B cell (primary cell): ENCODE measurements at regions not wholly inside any gene's neighbourhood (a gene's known extent, or its start where the extent isn't known, plus 50 kb on each side); places are given as distances from the start of the nearest gene placed in this dataset.

Source experiments
- ATAC-seq: fragments of 200-7000 bp; cut with Tn5 transposase; one replicate; pipeline ENCODE4 v1.10.0; 2021; ENCODE audit warnings: low read depth, mild to moderate bottlenecking, moderate number of reproducible peaks, moderate library complexity
- CTCF ChIA-PET: fragments of 350-600 bp; sonication (Branson Sonifier 250); formaldehyde crosslinking; loops from one replicate; lab custom pipeline; 2021; ENCODE audit warnings: antibody characterized with exemption, inconsistent platforms; lab: Charles Lee
- POLR2A ChIA-PET: fragments of 350-600 bp; sonication (Branson Sonifier 250); formaldehyde crosslinking; loops from one replicate; lab custom pipeline; 2021; ENCODE audit warnings: antibody characterized with exemption; lab: Charles Lee
- DNase-seq: peaks from one replicate; pipeline ENCODE4 v3.0.0; 2013
- H2AFZ ChIP-seq: 2 replicates; pipeline ENCODE4 v1.6.1; 2012; ENCODE audit warnings: mild to moderate bottlenecking, low read depth, low read length; ENCODE audit not compliant: insufficient read depth, poor library complexity, severe bottlenecking
- H3K27ac ChIP-seq, 2 donors: 1 replicate in 1 of 2; 2 replicates in 1 of 2; pipeline ENCODE4 v1.5.1; 2012 to 2013; ENCODE audit warnings: low read length in 2 of 2, mild to moderate bottlenecking in 2 of 2, moderate library complexity in 1 of 2
- H3K27me3 ChIP-seq, 4 experiments: fragments of 200-600 bp in 1 of 4; sonication (generic) in 1 of 4; replicated peaks in 1 of 4; 1 replicate in 2 of 4; 2 replicates in 2 of 4; pipeline versions ENCODE4 v1.6.1 to v1.7.0; 2013 to 2016; ENCODE audit warnings: low read length in 3 of 4, mild to moderate bottlenecking in 2 of 4, mixed read lengths in 1 of 4, moderate library complexity in 1 of 4; ENCODE audit not compliant: insufficient read depth in 4 of 4, control insufficient read depth in 3 of 4; ENCODE audit errors: control extremely low read depth in 1 of 4
- H3K36me3 ChIP-seq, 2 experiments: replicated peaks in 1 of 2; 1 replicate in 1 of 2; 2 replicates in 1 of 2; pipeline versions ENCODE4 v1.6.1 to v1.7.1; 2013; ENCODE audit warnings: low read length in 1 of 2; ENCODE audit not compliant: insufficient read depth in 2 of 2, control insufficient read depth in 1 of 2; ENCODE audit errors: control extremely low read depth in 1 of 2, extremely low read depth in 1 of 2
- H3K4me1 ChIP-seq, 2 donors: fragments of 200-600 bp in 1 of 2; sonication (generic) in 1 of 2; 1 replicate in 1 of 2; 2 replicates in 1 of 2; pipeline versions ENCODE4 v1.5.1 to v1.6.1; 2013 to 2017; ENCODE audit warnings: low read length in 2 of 2; ENCODE audit not compliant: control insufficient read depth in 2 of 2, insufficient read depth in 2 of 2
- H3K4me2 ChIP-seq: replicated peaks from 2 replicates; pipeline ENCODE3; 2012; ENCODE audit warnings: mild to moderate bottlenecking, low read depth, low read length; ENCODE audit not compliant: poor library complexity, severe bottlenecking
- H3K4me3 ChIP-seq, 5 experiments: fragments of 200-600 bp in 1 of 5; sonication (generic) in 1 of 5; 1 replicate in 3 of 5; 2 replicates in 2 of 5; pipeline versions ENCODE4 v1.5.1 to v1.7.0; 2011 to 2016; ENCODE audit warnings: low read length in 4 of 5, mild to moderate bottlenecking in 4 of 5, low read depth in 2 of 5, control low read depth in 1 of 5, moderate library complexity in 1 of 5; ENCODE audit not compliant: insufficient read depth in 1 of 5; ENCODE audit errors: control extremely low read depth in 1 of 5, extremely low read depth in 1 of 5
- H3K79me2 ChIP-seq: fragments of 200-600 bp; sonication (generic); one replicate; pipeline ENCODE4 v1.6.0; 2016; ENCODE audit warnings: low read length; ENCODE audit not compliant: control insufficient read depth, insufficient read depth
- H3K9ac ChIP-seq: fragments of 200-600 bp; sonication (generic); 2 replicates; pipeline ENCODE4 v1.6.1; 2017; ENCODE audit warnings: mild to moderate bottlenecking, low read length, moderate library complexity
- H3K9me3 ChIP-seq, 3 donors: one replicate each; pipeline versions ENCODE4 v1.6.1 to v1.7.1; 2013; ENCODE audit warnings: low read length in 2 of 3; ENCODE audit not compliant: control insufficient read depth in 2 of 3, insufficient read depth in 1 of 3; ENCODE audit errors: control extremely low read depth in 1 of 3
- H4K20me1 ChIP-seq: 2 replicates; pipeline ENCODE4 v1.6.0; 2012; ENCODE audit warnings: mild to moderate bottlenecking, low read length; ENCODE audit not compliant: insufficient read depth, control insufficient read depth, poor library complexity, severe bottlenecking
- H3K27ac Mint-ChIP-seq: one replicate; pipeline ENCODE4 v1.8.0; 2021; ENCODE audit warnings: mixed read lengths
- H3K27me3 Mint-ChIP-seq: one replicate; pipeline ENCODE4 v1.8.0; 2021; ENCODE audit warnings: mixed read lengths
- H3K4me1 Mint-ChIP-seq: one replicate; pipeline ENCODE4 v1.8.0; 2021; ENCODE audit warnings: mixed read lengths
- H3K4me3 Mint-ChIP-seq: one replicate; pipeline ENCODE4 v1.8.0; 2021; ENCODE audit warnings: mixed read lengths
- H3K9me3 Mint-ChIP-seq: one replicate; pipeline ENCODE4 v1.8.0; 2022; ENCODE audit warnings: mixed read lengths; ENCODE audit not compliant: insufficient read depth
- CTCF ChIP-seq: fragments of 200-600 bp; IDR thresholded peaks from one replicate; pipeline ENCODE4 v1.8.0; 2022; ENCODE audit warnings: antibody characterized with exemption, mild to moderate bottlenecking
- EZH2 ChIP-seq: IDR thresholded peaks from 2 replicates; pipeline ENCODE4 v1.6.1; 2012; ENCODE audit warnings: borderline replicate concordance, low read depth, mild to moderate bottlenecking, moderate library complexity, low read length; ENCODE audit not compliant: insufficient read depth, poor library complexity, severe bottlenecking
- WGBS: methylation state at CpG from one replicate; pipeline ENCODE4 v1.1.5; 2013; ENCODE audit warnings: missing lambda C conversion rate; ENCODE audit not compliant: insufficient coverage; 5-methylcytosine and 5-hydroxymethylcytosine counted together
- intact Hi-C: fragments of 100-400 bp; cut with micrococcal nuclease; formaldehyde crosslinking; loops from one replicate; pipeline ENCODE4 v1.10.0; 2022

- CTCF ChIA-PET = no interaction called here
Observed at GRCh38 chr1:207214453-207214852, 107.0 kb upstream of the CD55 start.

More at GRCh38 chr1:207214453-207214852, 107.0 kb upstream of the CD55 start:
- H3K79me2 ChIP-seq = no peaks in the 10 kb centered on the region
- no CpG with 5 or more reads among the region's 1 CpG for WGBS
- no peak overlapping the region for H3K9ac ChIP-seq
- Mint-ChIP-seq H3K4me3 (no peak overlapping the region), H3K27me3 (no peaks in the 10 kb centered on the region), H3K27ac (no peak overlapping the region), H3K4me1 (peaks cover 25% of the 10 kb centered on the region), H3K9me3 (peaks cover 4% of the 10 kb centered on the region)
- H2AFZ ChIP-seq = no peak overlapping the region
- DNase-seq = no peak
- no peaks in the 10 kb centered on the region for H3K27me3 ChIP-seq
- TF ChIP-seq CTCF (no peak), EZH2 (no peak)
- H4K20me1 ChIP-seq = no peaks in the 10 kb centered on the region
- H3K4me2 ChIP-seq = no peak overlapping the region
- H3K36me3 ChIP-seq = no peaks in the 10 kb centered on the region
- H3K9me3 ChIP-seq = peaks cover 0 to 2% (median 0%) of the 10 kb centered on the region in 3 donors
- H3K27ac ChIP-seq = no peak overlapping the region
- intact Hi-C loops = no loop called here
- POLR2A ChIA-PET = no interaction called here
- H3K4me3 ChIP-seq = no peak overlapping the region
- H3K4me1 ChIP-seq = peaks cover 17 to 21% of the 10 kb centered on the region in 2 donors
- no peak for ATAC-seq
